HEK293 (cell line): ENCODE measurements at regions not wholly inside any gene's neighbourhood (a gene's known extent, or its start where the extent isn't known, plus 50 kb on each side); places are given as distances from the start of the nearest gene placed in this dataset.

Experiments
- CTCF ChIA-PET: fragments of 350-600 bp; formaldehyde crosslinking; extraction: SDS; loops from one replicate; lab custom pipeline; 2021; ENCODE audit warnings: antibody characterized with exemption; lab: Yijun Ruan, JAX
- POLR2A ChIA-PET: fragments of 300-600 bp; formaldehyde crosslinking; extraction: SDS; loops from one replicate; lab custom pipeline; 2020; ENCODE audit warnings: antibody characterized with exemption, inconsistent platforms; lab: Yijun Ruan, JAX
- H3K27ac ChIP-seq: fragments of 200-500 bp; sonication (Bioruptor generic); 2 replicates; pipeline ENCODE4 v1.5.1; 2014; ENCODE audit warnings: low read depth, low read length, control low read depth, inconsistent platforms; ENCODE audit errors: extremely low read depth
- H3K36me3 ChIP-seq, 2 experiments: fragments of 200-500 bp in 1 of 2; sonication (Bioruptor generic) in 1 of 2; 1 replicate in 1 of 2; 2 replicates in 1 of 2; pipeline ENCODE4 v1.5.1; 2014 to 2017; ENCODE audit warnings: inconsistent platforms in 2 of 2, low read length in 2 of 2; ENCODE audit not compliant: control insufficient read depth in 2 of 2, insufficient read depth in 1 of 2
- H3K4me1 ChIP-seq: fragments of 200-500 bp; sonication (Bioruptor generic); 2 replicates; pipeline ENCODE4 v1.5.1; 2014; ENCODE audit warnings: mild to moderate bottlenecking, low read length, inconsistent platforms; ENCODE audit not compliant: control insufficient read depth, insufficient read depth
- H3K4me3 ChIP-seq: 2 replicates; pipeline ENCODE4 v1.5.1; 2011; ENCODE audit warnings: low read depth, mild to moderate bottlenecking, control low read depth, low read length, moderate library complexity
- H3K9me3 ChIP-seq: fragments of 200-500 bp; sonication (Bioruptor generic); 2 replicates; pipeline ENCODE4 v1.5.1; 2014; ENCODE audit warnings: low read depth, low read length, inconsistent platforms; ENCODE audit not compliant: control insufficient read depth, insufficient read depth
- AEBP2 ChIP-seq: fragments of 450-650 bp; formaldehyde crosslinking; IDR thresholded peaks from 2 replicates; pipeline ENCODE4 v1.5.1; 2016; ENCODE audit warnings: missing biosample characterization, missing genetic modification characterization, borderline replicate concordance
- EGR2 ChIP-seq: fragments of 450-650 bp; formaldehyde crosslinking; IDR thresholded peaks from 2 replicates; pipeline ENCODE4 v1.5.1; 2016; ENCODE audit warnings: low read depth, missing biosample characterization, missing genetic modification characterization
- MEIS1 ChIP-seq: sonication (generic); formaldehyde crosslinking; IDR thresholded peaks from 2 replicates; pipeline ENCODE4 v1.8.1; 2022; ENCODE audit warnings: missing genetic modification reagents, mild to moderate bottlenecking, borderline replicate concordance
- RBAK ChIP-seq: fragments of 450-650 bp; formaldehyde crosslinking; IDR thresholded peaks from 2 replicates; pipeline ENCODE4 v1.5.1; 2016; ENCODE audit warnings: missing biosample characterization, missing genetic modification characterization
- SCRT2 ChIP-seq: fragments of 450-650 bp; formaldehyde crosslinking; IDR thresholded peaks from 2 replicates; pipeline ENCODE4 v1.5.1; 2016; ENCODE audit warnings: missing biosample characterization, missing genetic modification characterization
- ZBTB17 ChIP-seq: fragments of 450-650 bp; formaldehyde crosslinking; IDR thresholded peaks from 2 replicates; pipeline ENCODE4 v1.5.1; 2016; ENCODE audit warnings: missing biosample characterization, missing genetic modification characterization
- ZFHX2 ChIP-seq: fragments of 450-650 bp; formaldehyde crosslinking; conservative IDR thresholded peaks from 2 replicates; pipeline ENCODE4 v1.5.1; 2016; ENCODE audit warnings: missing biosample characterization, missing genetic modification characterization
- ZFP3 ChIP-seq: fragments of 450-650 bp; formaldehyde crosslinking; IDR thresholded peaks from 2 replicates; pipeline ENCODE4 v1.5.1; 2016; ENCODE audit warnings: low read depth, missing biosample characterization, missing genetic modification characterization
- ZFP69B ChIP-seq: fragments of 450-650 bp; formaldehyde crosslinking; IDR thresholded peaks from 2 replicates; pipeline ENCODE4 v1.5.1; 2016; ENCODE audit warnings: missing biosample characterization, missing genetic modification characterization
- ZNF146 ChIP-seq: fragments of 450-650 bp; formaldehyde crosslinking; IDR thresholded peaks from 2 replicates; pipeline ENCODE4 v1.5.1; 2016; ENCODE audit warnings: missing biosample characterization, missing genetic modification characterization
- ZNF175 ChIP-seq: fragments of 450-650 bp; formaldehyde crosslinking; IDR thresholded peaks from 2 replicates; pipeline ENCODE4 v1.5.1; 2016; ENCODE audit warnings: missing biosample characterization, missing genetic modification characterization
- ZNF223 ChIP-seq: fragments of 450-650 bp; formaldehyde crosslinking; IDR thresholded peaks from 2 replicates; pipeline ENCODE4 v1.5.1; 2016; ENCODE audit warnings: missing biosample characterization, missing genetic modification characterization
- ZNF335 ChIP-seq: fragments of 450-650 bp; formaldehyde crosslinking; conservative IDR thresholded peaks from 2 replicates; pipeline ENCODE4 v1.5.1; 2016; ENCODE audit warnings: missing biosample characterization, missing genetic modification characterization
- ZNF341 ChIP-seq: fragments of 450-650 bp; formaldehyde crosslinking; IDR thresholded peaks from 2 replicates; pipeline ENCODE4; 2016; ENCODE audit warnings: low read depth, missing biosample characterization, missing genetic modification characterization
- ZNF423 ChIP-seq: fragments of 450-650 bp; formaldehyde crosslinking; IDR thresholded peaks from 2 replicates; pipeline ENCODE4 v1.5.1; 2016; ENCODE audit warnings: missing biosample characterization, missing genetic modification characterization
- ZNF449 ChIP-seq: fragments of 450-650 bp; formaldehyde crosslinking; IDR thresholded peaks from 2 replicates; pipeline ENCODE4 v1.5.1; 2017; ENCODE audit warnings: missing biosample characterization, mild to moderate bottlenecking, missing genetic modification characterization, moderate library complexity
- ZNF521 ChIP-seq: fragments of 450-650 bp; formaldehyde crosslinking; IDR thresholded peaks from 2 replicates; pipeline ENCODE4 v1.5.1; 2017; ENCODE audit warnings: missing biosample characterization, mild to moderate bottlenecking, missing genetic modification characterization
- ZNF544 ChIP-seq: fragments of 450-650 bp; formaldehyde crosslinking; IDR thresholded peaks from 2 replicates; pipeline ENCODE4 v1.5.0; 2017; ENCODE audit warnings: missing biosample characterization, missing genetic modification characterization
- ZNF776 ChIP-seq: fragments of 450-650 bp; formaldehyde crosslinking; IDR thresholded peaks from 2 replicates; pipeline ENCODE4 v1.5.0; 2017; ENCODE audit warnings: missing biosample characterization, missing genetic modification characterization, borderline replicate concordance
- ZNF785 ChIP-seq: fragments of 450-650 bp; formaldehyde crosslinking; IDR thresholded peaks from 2 replicates; pipeline ENCODE4 v1.5.1; 2016; ENCODE audit warnings: missing biosample characterization, missing genetic modification characterization
- TF ChIP-seq, protein P1 (sequence below): fragments of 450-650 bp; formaldehyde crosslinking; conservative IDR thresholded peaks from 2 replicates; pipeline ENCODE4 v1.5.1; 2016; ENCODE audit warnings: low read depth, missing biosample characterization, missing genetic modification characterization

GRCh38 chr2:150050036-150050435 is 437.4 kb downstream of the RND3 start (continued):
- TF ChIP-seq, protein P1, sequence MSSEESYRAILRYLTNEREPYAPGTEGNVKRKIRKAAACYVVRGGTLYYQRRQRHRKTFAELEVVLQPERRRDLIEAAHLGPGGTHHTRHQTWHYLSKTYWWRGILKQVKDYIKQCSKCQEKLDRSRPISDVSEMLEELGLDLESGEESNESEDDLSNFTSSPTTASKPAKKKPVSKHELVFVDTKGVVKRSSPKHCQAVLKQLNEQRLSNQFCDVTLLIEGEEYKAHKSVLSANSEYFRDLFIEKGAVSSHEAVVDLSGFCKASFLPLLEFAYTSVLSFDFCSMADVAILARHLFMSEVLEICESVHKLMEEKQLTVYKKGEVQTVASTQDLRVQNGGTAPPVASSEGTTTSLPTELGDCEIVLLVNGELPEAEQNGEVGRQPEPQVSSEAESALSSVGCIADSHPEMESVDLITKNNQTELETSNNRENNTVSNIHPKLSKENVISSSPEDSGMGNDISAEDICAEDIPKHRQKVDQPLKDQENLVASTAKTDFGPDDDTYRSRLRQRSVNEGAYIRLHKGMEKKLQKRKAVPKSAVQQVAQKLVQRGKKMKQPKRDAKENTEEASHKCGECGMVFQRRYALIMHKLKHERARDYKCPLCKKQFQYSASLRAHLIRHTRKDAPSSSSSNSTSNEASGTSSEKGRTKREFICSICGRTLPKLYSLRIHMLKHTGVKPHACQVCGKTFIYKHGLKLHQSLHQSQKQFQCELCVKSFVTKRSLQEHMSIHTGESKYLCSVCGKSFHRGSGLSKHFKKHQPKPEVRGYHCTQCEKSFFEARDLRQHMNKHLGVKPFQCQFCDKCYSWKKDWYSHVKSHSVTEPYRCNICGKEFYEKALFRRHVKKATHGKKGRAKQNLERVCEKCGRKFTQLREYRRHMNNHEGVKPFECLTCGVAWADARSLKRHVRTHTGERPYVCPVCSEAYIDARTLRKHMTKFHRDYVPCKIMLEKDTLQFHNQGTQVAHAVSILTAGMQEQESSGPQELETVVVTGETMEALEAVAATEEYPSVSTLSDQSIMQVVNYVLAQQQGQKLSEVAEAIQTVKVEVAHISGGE (tag by site-specific recombination) = no peak
- TF ChIP-seq SCRT2 (tag by site-specific recombination) = no peak

DNA sequence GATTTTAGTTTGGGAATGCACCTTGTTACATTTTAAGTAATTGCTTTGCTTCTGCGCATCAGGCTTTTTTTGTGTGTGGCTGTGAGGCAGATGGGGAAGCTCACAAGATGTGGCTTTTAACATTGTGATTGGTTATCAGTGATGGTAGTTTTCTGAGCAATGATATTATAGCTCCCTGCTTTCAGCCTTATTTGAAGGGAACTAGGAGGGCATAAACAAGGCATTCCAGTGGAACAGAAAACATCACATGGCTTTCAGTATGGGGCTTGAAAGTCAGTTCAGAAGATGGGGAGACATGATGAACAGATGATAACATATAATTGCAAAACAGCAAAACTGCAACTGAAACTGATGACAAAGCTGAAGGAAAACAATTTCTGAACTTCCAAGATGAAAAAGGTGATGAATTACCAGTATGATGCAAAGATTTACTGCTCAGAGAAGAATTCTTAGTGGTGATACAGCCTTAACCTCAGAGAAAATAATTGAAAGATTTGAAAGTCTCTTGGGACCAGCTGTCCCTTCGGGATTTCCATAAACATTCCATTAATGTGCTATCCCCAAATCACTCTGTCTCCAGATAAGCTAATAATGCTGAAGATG is 439.7 kb downstream of the RND3 start:
- H3K4me1 ChIP-seq = no peaks in the 10 kb centered on the region
- no peak for TF ChIP-seq EGR2 (tag by site-specific recombination)
- TF ChIP-seq ZNF341 (tag by site-specific recombination) = no peak
- TF ChIP-seq ZBTB17 (tag by site-specific recombination) = no peak
- no peak for TF ChIP-seq ZNF776 (tag by site-specific recombination)
- TF ChIP-seq AEBP2 = no peak
- no peak for TF ChIP-seq ZNF335 (tag by site-specific recombination)
- TF ChIP-seq ZNF449 = no peak
- TF ChIP-seq MEIS1 (CRISPR knock-in tag) = no peak
- TF ChIP-seq ZFP69B (tag by site-specific recombination) = no peak
- TF ChIP-seq ZNF544 (tag by site-specific recombination) = no peak
- no peak for TF ChIP-seq ZNF521 (tag by site-specific recombination)
- no peak for TF ChIP-seq ZNF423 (tag by site-specific recombination)
- TF ChIP-seq ZNF146 (tag by site-specific recombination) = no peak
- TF ChIP-seq RBAK = no peak
- no peak for TF ChIP-seq ZNF223
- TF ChIP-seq ZNF785 (tag by site-specific recombination) = no peak
- TF ChIP-seq ZFP3 = no peak
- TF ChIP-seq ZNF175 (tag by site-specific recombination) = no peak
- no peak for TF ChIP-seq ZFHX2
- TF ChIP-seq, all 188 proteins: peak for 0
- no peak overlapping the region for H3K4me3 ChIP-seq
- ChIA-PET POLR2A (no interaction called here), CTCF (no interaction called here)
- H3K36me3 ChIP-seq = no peaks in the 10 kb centered on the region
- H3K27ac ChIP-seq = no peak overlapping the region
- no peaks in the 10 kb centered on the region for H3K9me3 ChIP-seq
